ENCODE measurements at regions not wholly inside any gene's neighbourhood (a gene's known extent, or its start where the extent isn't known, plus 50 kb on each side); places are given as distances from the start of the nearest gene placed in this dataset.

DNA sequence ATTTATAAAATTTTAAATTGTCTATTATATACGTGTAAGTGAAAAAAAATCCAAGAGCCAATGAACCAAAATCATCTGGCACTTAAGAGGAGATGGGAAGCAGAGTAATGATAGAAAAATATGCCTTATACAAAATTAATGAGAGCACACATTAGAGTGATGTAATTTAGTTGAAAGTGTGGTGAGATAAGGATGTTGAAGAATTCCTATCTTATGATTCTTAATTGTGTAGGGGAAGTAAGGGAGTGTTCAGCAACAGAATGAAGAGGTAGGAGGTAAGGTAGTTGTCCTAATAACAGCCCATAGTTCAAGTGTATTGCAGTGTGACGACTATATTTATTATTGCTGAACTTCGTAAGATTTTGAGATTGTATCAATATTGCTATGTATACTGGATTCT lies 843.4 kb upstream of the FLRT2 start:
- 79% methylated on average over 3 of the region's 3 CpGs for WGBS
- DNase-seq (ENCODE audit: low spot score): no peak
- Histone ChIP-seq H3K27ac (no peak overlapping the region), H3K36me3 (no peaks in the 10 kb centered on the region), H3K27me3 (replicated peaks; ENCODE audit: insufficient read depth) (no peaks in the 10 kb centered on the region), H3K4me1 (replicated peaks) (no peaks in the 10 kb centered on the region), H3K4me3 (no peak overlapping the region), H3K9me3 (no peaks in the 10 kb centered on the region)
- intact Hi-C loops (cut with DNase I): no loop called here
- no peak for TF ChIP-seq POLR2AphosphoS5 (IDR thresholded peaks at IDR 0.05)
- TF ChIP-seq POLR2A (IDR thresholded peaks at IDR 0.05): no peak
- TF ChIP-seq, protein P1, sequence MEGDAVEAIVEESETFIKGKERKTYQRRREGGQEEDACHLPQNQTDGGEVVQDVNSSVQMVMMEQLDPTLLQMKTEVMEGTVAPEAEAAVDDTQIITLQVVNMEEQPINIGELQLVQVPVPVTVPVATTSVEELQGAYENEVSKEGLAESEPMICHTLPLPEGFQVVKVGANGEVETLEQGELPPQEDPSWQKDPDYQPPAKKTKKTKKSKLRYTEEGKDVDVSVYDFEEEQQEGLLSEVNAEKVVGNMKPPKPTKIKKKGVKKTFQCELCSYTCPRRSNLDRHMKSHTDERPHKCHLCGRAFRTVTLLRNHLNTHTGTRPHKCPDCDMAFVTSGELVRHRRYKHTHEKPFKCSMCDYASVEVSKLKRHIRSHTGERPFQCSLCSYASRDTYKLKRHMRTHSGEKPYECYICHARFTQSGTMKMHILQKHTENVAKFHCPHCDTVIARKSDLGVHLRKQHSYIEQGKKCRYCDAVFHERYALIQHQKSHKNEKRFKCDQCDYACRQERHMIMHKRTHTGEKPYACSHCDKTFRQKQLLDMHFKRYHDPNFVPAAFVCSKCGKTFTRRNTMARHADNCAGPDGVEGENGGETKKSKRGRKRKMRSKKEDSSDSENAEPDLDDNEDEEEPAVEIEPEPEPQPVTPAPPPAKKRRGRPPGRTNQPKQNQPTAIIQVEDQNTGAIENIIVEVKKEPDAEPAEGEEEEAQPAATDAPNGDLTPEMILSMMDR (IDR thresholded peaks at IDR 0.05): no peak

GRCh38 chr14:84688297-84689025 lies 841.5 kb upstream of the FLRT2 start:
- 67% methylated on average over 7 of the region's 7 CpGs for WGBS
- Histone ChIP-seq H3K4me1 (replicated peaks) (no peaks in the 10 kb centered on the region), H3K9me3 (no peaks in the 10 kb centered on the region), H3K36me3 (no peaks in the 10 kb centered on the region), H3K27me3 (replicated peaks; ENCODE audit: insufficient read depth) (no peaks in the 10 kb centered on the region), H3K27ac (no peak overlapping the region), H3K4me3 (no peak overlapping the region)
- no peak for DNase-seq (ENCODE audit: low spot score)
- intact Hi-C loops (cut with DNase I): no loop called here
- TF ChIP-seq POLR2AphosphoS5 (IDR thresholded peaks at IDR 0.05) (no peak), POLR2A (IDR thresholded peaks at IDR 0.05) (no peak)
- TF ChIP-seq, protein P1 (IDR thresholded peaks at IDR 0.05): no peak

GRCh38 chr14:84694161-84694560 lies 835.8 kb upstream of the FLRT2 start:
- intact Hi-C loops (cut with DNase I): no loop called here
- H3K4me1 ChIP-seq (replicated peaks): no peaks in the 10 kb centered on the region
- TF ChIP-seq POLR2A (IDR thresholded peaks at IDR 0.05) (no peak), POLR2AphosphoS5 (IDR thresholded peaks at IDR 0.05) (no peak)
- TF ChIP-seq, protein P1 (IDR thresholded peaks at IDR 0.05): no peak
- no peaks in the 10 kb centered on the region for H3K36me3 ChIP-seq
- DNase-seq (ENCODE audit: low spot score): no peak
- no peaks in the 10 kb centered on the region for H3K27me3 ChIP-seq (replicated peaks; ENCODE audit: insufficient read depth)
- no peak overlapping the region for H3K27ac ChIP-seq
- no peaks in the 10 kb centered on the region for H3K9me3 ChIP-seq
- H3K4me3 ChIP-seq: no peak overlapping the region

- Histone ChIP-seq H3K4me3 (no peak overlapping the region), H3K27me3 (replicated peaks; ENCODE audit: insufficient read depth) (no peaks in the 10 kb centered on the region), H3K27ac (no peak overlapping the region), H3K9me3 (no peaks in the 10 kb centered on the region), H3K36me3 (no peaks in the 10 kb centered on the region), H3K4me1 (replicated peaks) (no peaks in the 10 kb centered on the region)
- no peak for TF ChIP-seq POLR2AphosphoS5 (IDR thresholded peaks at IDR 0.05)
- no peak for TF ChIP-seq POLR2A (IDR thresholded peaks at IDR 0.05)
- intact Hi-C loops (cut with DNase I): no loop called here
- WGBS: 96% methylated on average over 2 of the region's 2 CpGs
- no peak for DNase-seq (ENCODE audit: low spot score)
Observed at GRCh38 chr14:84704601-84705000, 825.3 kb upstream of the FLRT2 start.

DNA sequence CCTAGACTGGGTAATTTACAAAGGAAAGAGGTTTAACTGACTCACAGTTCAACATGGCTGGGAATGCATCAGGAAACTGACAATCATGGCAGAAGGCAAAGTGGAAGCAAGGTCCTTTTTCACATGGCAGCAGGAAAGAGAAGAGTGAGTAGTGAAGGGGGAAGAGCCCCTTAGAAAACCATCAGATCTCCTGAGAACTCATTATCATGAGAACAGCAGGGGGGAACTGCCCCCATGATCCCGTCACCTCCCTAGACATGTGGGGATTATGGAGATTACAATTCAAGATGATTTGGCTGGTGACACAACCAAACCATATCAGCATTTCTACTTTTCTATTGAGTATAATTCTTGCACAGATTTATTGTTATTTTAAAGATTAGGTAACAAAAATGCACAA lies 822.1 kb upstream of the FLRT2 start:
- intact Hi-C loops (cut with DNase I): no loop called here
- Histone ChIP-seq H3K36me3 (no peaks in the 10 kb centered on the region), H3K27me3 (replicated peaks; ENCODE audit: insufficient read depth) (no peaks in the 10 kb centered on the region)

More for the DNA sequence above, 822.1 kb upstream of the FLRT2 start:
- DNase-seq (ENCODE audit: low spot score): no peak
- 86% methylated on average over 1 of the region's 1 CpG for WGBS
- no peaks in the 10 kb centered on the region for H3K4me1 ChIP-seq (replicated peaks)
- no peak overlapping the region for H3K4me3 ChIP-seq
- TF ChIP-seq, protein P1 (IDR thresholded peaks at IDR 0.05): no peak
- TF ChIP-seq POLR2AphosphoS5 (IDR thresholded peaks at IDR 0.05): no peak
- no peak for TF ChIP-seq POLR2A (IDR thresholded peaks at IDR 0.05)
- H3K27ac ChIP-seq: no peak overlapping the region
- no peaks in the 10 kb centered on the region for H3K9me3 ChIP-seq

All from prostate gland (tissue), 2 donors.